ENCODE measurements at regions not wholly inside any gene's neighbourhood (a gene's known extent, or its start where the extent isn't known, plus 50 kb on each side); places are given as distances from the start of the nearest gene placed in this dataset.

DNA sequence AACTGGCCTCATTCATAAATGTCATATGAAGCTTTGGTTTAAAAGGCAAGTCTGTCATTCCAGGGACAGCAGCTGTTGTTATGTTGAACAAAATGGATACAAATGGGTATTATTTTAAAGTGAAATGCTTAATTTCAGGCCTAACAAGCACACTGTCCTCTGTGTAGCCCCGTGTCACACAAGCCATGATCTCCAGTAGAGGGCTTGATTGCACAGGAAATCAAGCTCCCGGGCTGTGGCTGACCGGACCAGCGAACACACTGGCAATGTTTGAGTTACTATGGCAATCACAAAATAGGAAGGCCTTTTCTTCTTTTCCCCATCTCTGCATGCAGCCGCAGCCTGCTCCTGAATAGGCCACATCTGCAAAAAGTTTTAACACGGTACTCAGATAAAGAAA lies 64.0 kb upstream of the GSX1 start:
- H3K4me3 Mint-ChIP-seq (ENCODE audit: low read depth), result no peak overlapping the region
- H3K9me3 Mint-ChIP-seq, result no peaks in the 10 kb centered on the region
- intact Hi-C loops (cut with micrococcal nuclease), result no loop called here
- no peaks in the 10 kb centered on the region for H3K36me3 Mint-ChIP-seq (ENCODE audit: low read depth)
- no peak for DNase-seq (ENCODE audit: low spot score)
- no peak overlapping the region for H3K27ac Mint-ChIP-seq
- H3K4me1 Mint-ChIP-seq (ENCODE audit: low read depth), result peaks cover 6% of the 10 kb centered on the region
- H3K27me3 Mint-ChIP-seq (ENCODE audit: low read depth), result peaks cover 12% of the 10 kb centered on the region

DNA sequence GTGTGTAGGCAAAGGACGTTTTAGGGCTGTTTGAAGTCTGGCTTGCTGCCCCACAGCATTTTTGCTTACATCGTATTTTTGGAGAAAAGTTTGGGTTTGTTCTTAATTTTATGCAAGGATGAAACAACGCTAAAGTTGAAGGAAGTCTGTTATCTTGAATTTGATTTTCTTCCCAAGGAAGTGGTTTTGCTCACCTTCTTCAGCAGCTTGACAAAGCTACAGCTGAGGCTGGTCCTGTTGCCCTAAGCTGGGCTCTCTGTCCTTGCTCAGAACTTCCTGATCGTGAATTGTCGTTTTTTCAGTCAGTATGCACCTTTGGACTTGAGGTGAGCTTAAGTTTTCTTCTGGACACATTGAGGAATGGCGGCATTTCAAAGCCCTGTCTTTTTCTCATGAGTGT lies 62.1 kb upstream of the GSX1 start:
- intact Hi-C loops (cut with micrococcal nuclease), result no loop called here
- no peaks in the 10 kb centered on the region for H3K36me3 Mint-ChIP-seq (ENCODE audit: low read depth)
- no peaks in the 10 kb centered on the region for H3K9me3 Mint-ChIP-seq
- no peak for DNase-seq (ENCODE audit: low spot score)
- H3K27ac Mint-ChIP-seq, result no peak overlapping the region
- no peak overlapping the region for H3K4me3 Mint-ChIP-seq (ENCODE audit: low read depth)
- H3K4me1 Mint-ChIP-seq (ENCODE audit: low read depth), result peaks cover 6% of the 10 kb centered on the region
- H3K27me3 Mint-ChIP-seq (ENCODE audit: low read depth), result peaks cover 6% of the 10 kb centered on the region
